ENCODE measurements at regions not wholly inside any gene's neighbourhood (a gene's known extent, or its start where the extent isn't known, plus 50 kb on each side); places are given as distances from the start of the nearest gene placed in this dataset.
"Not testable (repeated sequence)": the region's sequence is repeated elsewhere in the genome, so short reads cannot be mapped to it uniquely, and the experiment has no call there.

GRCh38 chr20:52060794-52061714 is 130.5 kb downstream of the ZFP64 start:
- H3K4me3 ChIP-seq (ENCODE audit: low read depth, poor library complexity, severe bottlenecking): no peak overlapping the region
- 56 to 64% methylated on average over 11 of the region's 11 CpGs for WGBS, 2 donors
- no peak for DNase-seq (ENCODE audit: low spot score in 2 of 2)
- intact Hi-C loops (cut with DNase I; ENCODE audit: low total_unique reads): loop anchor here (5.0 kb wide), 1 partner anchor 756 kb away; no protein-coding TSS in a partner anchor
- TF ChIP-seq CTCF (IDR thresholded peaks at IDR 0.05) (no peak), POLR2A (IDR thresholded peaks at IDR 0.05) (no peak)

GRCh38 chr20:52057133-52057532 is 134.4 kb downstream of the ZFP64 start:
- 97 to 100% methylated on average over 3 of the region's 3 CpGs for WGBS, 2 donors
- intact Hi-C loops (cut with DNase I; ENCODE audit: low total_unique reads); H3K4me3 ChIP-seq (ENCODE audit: low read depth, poor library complexity, severe bottlenecking); DNase-seq (ENCODE audit: low spot score in 2 of 2): not testable (repeated sequence)

- intact Hi-C loops (cut with DNase I; ENCODE audit: low total_unique reads): no loop called here
- no peak for DNase-seq (ENCODE audit: low spot score in 2 of 2)
- TF ChIP-seq POLR2A (IDR thresholded peaks at IDR 0.05): no peak
- TF ChIP-seq CTCF (IDR thresholded peaks at IDR 0.05): no peak
- H3K4me3 ChIP-seq (ENCODE audit: low read depth, poor library complexity, severe bottlenecking): no peak overlapping the region
Measured at GRCh38 chr20:52056203-52057062, 135.1 kb downstream of the ZFP64 start.

- DNase-seq (ENCODE audit: low spot score in 2 of 2): no peak
- TF ChIP-seq POLR2A (IDR thresholded peaks at IDR 0.05): no peak
- TF ChIP-seq CTCF (IDR thresholded peaks at IDR 0.05): no peak
- 93 to 95% methylated on average over 5 of the region's 5 CpGs for WGBS, 2 donors
- intact Hi-C loops (cut with DNase I; ENCODE audit: low total_unique reads): no loop called here
- H3K4me3 ChIP-seq (ENCODE audit: low read depth, poor library complexity, severe bottlenecking): no peak overlapping the region
Measured at GRCh38 chr20:52054123-52054522, 137.5 kb downstream of the ZFP64 start.

- no peak for DNase-seq (ENCODE audit: low spot score in 2 of 2)
- TF ChIP-seq CTCF (IDR thresholded peaks at IDR 0.05): no peak
- 60 to 79% methylated on average over 7 of the region's 7 CpGs for WGBS, 2 donors
- H3K4me3 ChIP-seq (ENCODE audit: low read depth, poor library complexity, severe bottlenecking): no peak overlapping the region
- intact Hi-C loops (cut with DNase I; ENCODE audit: low total_unique reads): no loop called here
Measured at GRCh38 chr20:52049001-52049731, 142.4 kb downstream of the ZFP64 start.

All from lower leg skin (tissue), 4 donors.